ENCODE measurements at regions not wholly inside any gene's neighbourhood (a gene's known extent, or its start where the extent isn't known, plus 50 kb on each side); places are given as distances from the start of the nearest gene placed in this dataset.

GRCh38 chr13:106151056-106151699 is 384.3 kb downstream of the EFNB2 start:
- TF ChIP-seq CTCF (IDR thresholded peaks at IDR 0.05) (no peak), POLR2A (IDR thresholded peaks at IDR 0.05) (no peak), POLR2AphosphoS5 (IDR thresholded peaks at IDR 0.05) (no peak), EP300 (IDR thresholded peaks at IDR 0.05) (no peak)

Measured in gastroesophageal sphincter (tissue), 3 donors.